ENCODE measurements at regions not wholly inside any gene's neighbourhood (a gene's known extent, or its start where the extent isn't known, plus 50 kb on each side); places are given as distances from the start of the nearest gene placed in this dataset.

DNA sequence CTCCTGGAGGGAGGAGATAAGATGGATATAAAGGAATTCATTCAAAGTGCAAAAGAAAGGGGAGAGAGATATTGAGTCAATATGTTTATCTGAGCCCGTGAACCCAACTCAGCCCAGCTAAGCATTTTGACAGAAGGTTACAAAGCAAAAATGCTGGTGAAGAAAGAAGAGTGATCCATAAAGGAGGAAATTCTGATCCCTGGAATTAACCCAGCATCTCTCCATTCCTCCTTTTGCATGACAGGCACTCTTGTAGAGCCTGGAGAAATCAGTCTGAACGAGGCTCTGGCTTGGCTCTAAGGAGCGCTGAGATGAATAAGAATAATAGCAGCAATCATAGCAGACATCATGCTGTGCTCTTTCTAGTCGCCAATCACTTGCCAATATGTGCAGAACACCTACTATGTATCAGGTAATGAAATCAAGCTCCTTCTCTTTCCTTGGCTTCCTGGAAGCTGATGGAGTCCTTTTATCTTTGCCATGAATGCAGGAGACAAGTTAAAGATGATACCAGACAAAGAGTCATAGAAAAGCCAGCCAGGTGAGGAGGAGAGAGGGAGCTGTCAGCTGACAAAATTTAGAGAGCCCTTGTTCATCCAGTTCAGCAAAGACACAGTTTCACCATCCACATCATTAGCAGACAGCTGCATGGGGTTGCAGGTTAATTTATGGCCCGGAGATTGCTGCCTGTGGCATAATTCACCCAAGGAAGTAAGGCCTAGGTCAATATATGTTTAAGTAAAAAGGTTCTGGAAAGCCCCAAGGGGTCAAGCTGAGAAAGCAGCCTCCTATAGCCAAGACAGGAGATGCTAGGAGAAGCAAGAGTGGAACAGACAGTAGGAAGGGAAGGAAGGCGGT, 476.5 kb upstream of the TBX3 start:
- TF ChIP-seq FOXJ3 (CRISPR knock-in tag; IDR thresholded peaks at IDR 0.05) (no peak), SMAD3 (CRISPR knock-in tag; conservative IDR thresholded peaks at IDR 0.05) (no peak), TEAD1 (CRISPR knock-in tag; IDR thresholded peaks at IDR 0.05) (no peak), NFE2 (IDR thresholded peaks at IDR 0.05; ENCODE audit: low read depth) (no peak), ZNF780A (CRISPR knock-in tag; IDR thresholded peaks at IDR 0.05) (no peak), IFI16 (CRISPR knock-in tag; IDR thresholded peaks at IDR 0.05) (no peak), MEIS2 (IDR thresholded peaks at IDR 0.05; ENCODE audit: partially characterized antibody) (no peak), PHF21A (IDR thresholded peaks at IDR 0.05; ENCODE audit: borderline replicate concordance, low read depth) (no peak), ZFPM2 (CRISPR knock-in tag; IDR thresholded peaks at IDR 0.05) (no peak)
- TF ChIP-seq, protein P1, sequence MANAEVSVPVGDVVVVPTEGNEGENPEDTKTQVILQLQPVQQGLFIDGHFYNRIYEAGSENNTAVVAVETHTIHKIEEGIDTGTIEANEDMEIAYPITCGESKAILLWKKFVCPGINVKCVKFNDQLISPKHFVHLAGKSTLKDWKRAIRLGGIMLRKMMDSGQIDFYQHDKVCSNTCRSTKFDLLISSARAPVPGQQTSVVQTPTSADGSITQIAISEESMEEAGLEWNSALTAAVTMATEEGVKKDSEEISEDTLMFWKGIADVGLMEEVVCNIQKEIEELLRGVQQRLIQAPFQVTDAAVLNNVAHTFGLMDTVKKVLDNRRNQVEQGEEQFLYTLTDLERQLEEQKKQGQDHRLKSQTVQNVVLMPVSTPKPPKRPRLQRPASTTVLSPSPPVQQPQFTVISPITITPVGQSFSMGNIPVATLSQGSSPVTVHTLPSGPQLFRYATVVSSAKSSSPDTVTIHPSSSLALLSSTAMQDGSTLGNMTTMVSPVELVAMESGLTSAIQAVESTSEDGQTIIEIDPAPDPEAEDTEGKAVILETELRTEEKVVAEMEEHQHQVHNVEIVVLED (CRISPR knock-in tag; IDR thresholded peaks at IDR 0.05) = no peak
- TF ChIP-seq, protein P2, sequence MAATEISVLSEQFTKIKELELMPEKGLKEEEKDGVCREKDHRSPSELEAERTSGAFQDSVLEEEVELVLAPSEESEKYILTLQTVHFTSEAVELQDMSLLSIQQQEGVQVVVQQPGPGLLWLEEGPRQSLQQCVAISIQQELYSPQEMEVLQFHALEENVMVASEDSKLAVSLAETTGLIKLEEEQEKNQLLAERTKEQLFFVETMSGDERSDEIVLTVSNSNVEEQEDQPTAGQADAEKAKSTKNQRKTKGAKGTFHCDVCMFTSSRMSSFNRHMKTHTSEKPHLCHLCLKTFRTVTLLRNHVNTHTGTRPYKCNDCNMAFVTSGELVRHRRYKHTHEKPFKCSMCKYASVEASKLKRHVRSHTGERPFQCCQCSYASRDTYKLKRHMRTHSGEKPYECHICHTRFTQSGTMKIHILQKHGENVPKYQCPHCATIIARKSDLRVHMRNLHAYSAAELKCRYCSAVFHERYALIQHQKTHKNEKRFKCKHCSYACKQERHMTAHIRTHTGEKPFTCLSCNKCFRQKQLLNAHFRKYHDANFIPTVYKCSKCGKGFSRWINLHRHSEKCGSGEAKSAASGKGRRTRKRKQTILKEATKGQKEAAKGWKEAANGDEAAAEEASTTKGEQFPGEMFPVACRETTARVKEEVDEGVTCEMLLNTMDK (IDR thresholded peaks at IDR 0.05; ENCODE audit: borderline replicate concordance, insufficient read depth, low read depth, low read length, poor library complexity, severe bottlenecking) = no peak
- Histone ChIP-seq H3K79me2 (ENCODE audit: control insufficient read depth, insufficient read depth, low read length) (no peaks in the 10 kb centered on the region), H3K9me3 (replicated peaks; ENCODE audit: control insufficient read depth, insufficient read depth, low read depth, low read length) (no peaks in the 10 kb centered on the region), H4K20me1 (replicated peaks; ENCODE audit: control insufficient read depth, insufficient read depth, low read length) (no peaks in the 10 kb centered on the region), H3K27ac (ENCODE audit: extremely low read depth, low read depth, low read length) (no peak overlapping the region), H3K27me3 (ENCODE audit: control insufficient read depth in 2 of 2, insufficient read depth in 2 of 2, low read length in 2 of 2) (no peaks in the 10 kb centered on the region), H3K4me2 (ENCODE audit: insufficient read depth, low read length) (no peak overlapping the region), H3K36me3 (ENCODE audit: control insufficient read depth, insufficient read depth, low read length) (no peaks in the 10 kb centered on the region), H3K4me1 (replicated peaks in 1 of 2; ENCODE audit: control insufficient read depth in 2 of 2, insufficient read depth in 2 of 2, low read length in 2 of 2) (no peaks in the 10 kb centered on the region), H3K9me1 (ENCODE audit: control insufficient read depth, insufficient read depth, low read length) (no peaks in the 10 kb centered on the region), H3K4me3 (no peak overlapping the region), H3K9ac (ENCODE audit: insufficient read depth in 1 of 2, low read depth in 2 of 2, low read length in 2 of 2) (no peak overlapping the region), H2AFZ (ENCODE audit: low read depth, low read length) (no peak overlapping the region)
- FAIRE-seq (no peak), ATAC-seq (no peak), DNase-seq (ENCODE audit: extremely low read depth in 1 of 4, low spot score in 3 of 4) (no peak)
- POLR2A ChIA-PET = no interaction called here
- no TSS peak for BruUV-seq (replicated peaks)
- CTCF ChIA-PET (ENCODE audit: low intra/inter-chr PET ratio) = no interaction called here
- in situ Hi-C loops (cut with MboI) = no loop called here
- 0% methylated on average over 6 of the region's 6 CpGs for WGBS (ENCODE audit: insufficient coverage, low coverage, missing lambda C conversion rate)
- intact Hi-C loops (cut with micrococcal nuclease) = no loop called here

All from K562 (cell line).